ENCODE measurements at regions not wholly inside any gene's neighbourhood (a gene's known extent, or its start where the extent isn't known, plus 50 kb on each side); places are given as distances from the start of the nearest gene placed in this dataset.

GRCh38 chr5:179472174-179472573 lies 78.2 kb upstream of the RUFY1 start:
- TF ChIP-seq EZH2 (IDR thresholded peaks at IDR 0.05; ENCODE audit: low read depth), result no peak
- TF ChIP-seq, protein P1, sequence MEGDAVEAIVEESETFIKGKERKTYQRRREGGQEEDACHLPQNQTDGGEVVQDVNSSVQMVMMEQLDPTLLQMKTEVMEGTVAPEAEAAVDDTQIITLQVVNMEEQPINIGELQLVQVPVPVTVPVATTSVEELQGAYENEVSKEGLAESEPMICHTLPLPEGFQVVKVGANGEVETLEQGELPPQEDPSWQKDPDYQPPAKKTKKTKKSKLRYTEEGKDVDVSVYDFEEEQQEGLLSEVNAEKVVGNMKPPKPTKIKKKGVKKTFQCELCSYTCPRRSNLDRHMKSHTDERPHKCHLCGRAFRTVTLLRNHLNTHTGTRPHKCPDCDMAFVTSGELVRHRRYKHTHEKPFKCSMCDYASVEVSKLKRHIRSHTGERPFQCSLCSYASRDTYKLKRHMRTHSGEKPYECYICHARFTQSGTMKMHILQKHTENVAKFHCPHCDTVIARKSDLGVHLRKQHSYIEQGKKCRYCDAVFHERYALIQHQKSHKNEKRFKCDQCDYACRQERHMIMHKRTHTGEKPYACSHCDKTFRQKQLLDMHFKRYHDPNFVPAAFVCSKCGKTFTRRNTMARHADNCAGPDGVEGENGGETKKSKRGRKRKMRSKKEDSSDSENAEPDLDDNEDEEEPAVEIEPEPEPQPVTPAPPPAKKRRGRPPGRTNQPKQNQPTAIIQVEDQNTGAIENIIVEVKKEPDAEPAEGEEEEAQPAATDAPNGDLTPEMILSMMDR (conservative IDR thresholded peaks at IDR 0.05), result no peak
- no peak overlapping the region for H3K27ac ChIP-seq
- DNase-seq, result no peak
- H3K9me3 ChIP-seq (ENCODE audit: insufficient read depth, low read depth), result no peaks in the 10 kb centered on the region
- H3K4me1 ChIP-seq (replicated peaks; ENCODE audit: insufficient read depth), result no peaks in the 10 kb centered on the region
- no peak overlapping the region for H3K4me3 ChIP-seq
- no peaks in the 10 kb centered on the region for H4K20me1 ChIP-seq (ENCODE audit: insufficient read depth)
- no peaks in the 10 kb centered on the region for H3K9me2 ChIP-seq (ENCODE audit: insufficient read depth)
- intact Hi-C loops (cut with micrococcal nuclease; ENCODE audit: unreplicated experiment), result no loop called here
- H2AFZ ChIP-seq, result no peak overlapping the region
- ChIA-PET CTCF (no interaction called here), POLR2A (ENCODE audit: unreplicated experiment) (no interaction called here)
- no peaks in the 10 kb centered on the region for H3F3A ChIP-seq (ENCODE audit: insufficient read depth, low read depth)
- peaks cover 90% of the 10 kb centered on the region for H3K27me3 ChIP-seq (ENCODE audit: insufficient read depth, low read depth)
- no peak overlapping the region for H3K4me2 ChIP-seq
- no peaks in the 10 kb centered on the region for H3K36me3 ChIP-seq (ENCODE audit: low read depth)
- no TSS peak for BruUV-seq (replicated peaks)
- H3K79me2 ChIP-seq (ENCODE audit: low read depth), result no peaks in the 10 kb centered on the region

GRCh38 chr5:179470201-179470600 lies 80.2 kb upstream of the RUFY1 start:
- Histone ChIP-seq H3K9me3 (ENCODE audit: insufficient read depth, low read depth) (no peaks in the 10 kb centered on the region), H3K4me2 (no peak overlapping the region), H3F3A (ENCODE audit: insufficient read depth, low read depth) (no peaks in the 10 kb centered on the region), H3K4me1 (replicated peaks; ENCODE audit: insufficient read depth) (no peaks in the 10 kb centered on the region), H3K36me3 (ENCODE audit: low read depth) (no peaks in the 10 kb centered on the region), H3K79me2 (ENCODE audit: low read depth) (no peaks in the 10 kb centered on the region), H3K4me3 (no peak overlapping the region), H3K9me2 (ENCODE audit: insufficient read depth) (no peaks in the 10 kb centered on the region), H3K27ac (no peak overlapping the region), H3K27me3 (ENCODE audit: insufficient read depth, low read depth) (peaks cover 86% of the 10 kb centered on the region), H2AFZ (no peak overlapping the region), H4K20me1 (ENCODE audit: insufficient read depth) (no peaks in the 10 kb centered on the region)
- BruUV-seq (replicated peaks), result no TSS peak
- POLR2A ChIA-PET (ENCODE audit: unreplicated experiment), result no interaction called here
- CTCF ChIA-PET, result no interaction called here
- TF ChIP-seq, protein P1 (conservative IDR thresholded peaks at IDR 0.05), result no peak
- no peak for TF ChIP-seq EZH2 (IDR thresholded peaks at IDR 0.05; ENCODE audit: low read depth)
- no peak for DNase-seq
- intact Hi-C loops (cut with micrococcal nuclease; ENCODE audit: unreplicated experiment), result no loop called here

GRCh38 chr5:179468696-179469095 lies 81.7 kb upstream of the RUFY1 start:
- H4K20me1 ChIP-seq (ENCODE audit: insufficient read depth), result no peaks in the 10 kb centered on the region
- H3K27me3 ChIP-seq (ENCODE audit: insufficient read depth, low read depth), result peaks cover 85% of the 10 kb centered on the region
- H3K27ac ChIP-seq, result no peak overlapping the region
- no peaks in the 10 kb centered on the region for H3K4me1 ChIP-seq (replicated peaks; ENCODE audit: insufficient read depth)
- no peak for DNase-seq
- H3K79me2 ChIP-seq (ENCODE audit: low read depth), result no peaks in the 10 kb centered on the region
- H2AFZ ChIP-seq, result no peak overlapping the region
- H3K4me3 ChIP-seq, result no peak overlapping the region
- TF ChIP-seq, protein P1 (conservative IDR thresholded peaks at IDR 0.05), result no peak
- no peak for TF ChIP-seq EZH2 (IDR thresholded peaks at IDR 0.05; ENCODE audit: low read depth)
- H3K36me3 ChIP-seq (ENCODE audit: low read depth), result no peaks in the 10 kb centered on the region
- no peaks in the 10 kb centered on the region for H3F3A ChIP-seq (ENCODE audit: insufficient read depth, low read depth)
- no TSS peak for BruUV-seq (replicated peaks)
- no peaks in the 10 kb centered on the region for H3K9me2 ChIP-seq (ENCODE audit: insufficient read depth)
- CTCF ChIA-PET, result no interaction called here
- intact Hi-C loops (cut with micrococcal nuclease; ENCODE audit: unreplicated experiment), result no loop called here
- no peak overlapping the region for H3K4me2 ChIP-seq
- POLR2A ChIA-PET (ENCODE audit: unreplicated experiment), result no interaction called here
- H3K9me3 ChIP-seq (ENCODE audit: insufficient read depth, low read depth), result no peaks in the 10 kb centered on the region
